ENCODE measurements at regions not wholly inside any gene's neighbourhood (a gene's known extent, or its start where the extent isn't known, plus 50 kb on each side); places are given as distances from the start of the nearest gene placed in this dataset.

DNA sequence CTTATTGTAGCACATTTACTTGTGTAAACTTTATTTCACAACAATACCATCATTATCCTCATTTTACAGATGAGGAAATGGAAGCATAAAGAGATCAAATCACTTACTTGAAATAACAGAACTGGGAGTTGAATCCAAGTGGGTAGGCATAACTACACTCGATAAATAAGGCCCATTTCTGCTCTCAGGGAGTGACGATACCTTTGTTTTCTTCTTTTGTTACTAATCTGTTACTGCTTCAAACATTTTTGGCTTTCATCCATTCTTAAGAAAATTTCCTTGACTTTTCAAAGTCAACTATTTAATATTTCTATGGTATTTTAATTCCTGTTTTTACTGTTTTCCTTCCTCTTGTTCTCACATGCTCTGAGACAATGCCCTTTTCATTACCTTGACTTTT lies 201.6 kb downstream of the ATP23 start:
- TF ChIP-seq, protein P1, sequence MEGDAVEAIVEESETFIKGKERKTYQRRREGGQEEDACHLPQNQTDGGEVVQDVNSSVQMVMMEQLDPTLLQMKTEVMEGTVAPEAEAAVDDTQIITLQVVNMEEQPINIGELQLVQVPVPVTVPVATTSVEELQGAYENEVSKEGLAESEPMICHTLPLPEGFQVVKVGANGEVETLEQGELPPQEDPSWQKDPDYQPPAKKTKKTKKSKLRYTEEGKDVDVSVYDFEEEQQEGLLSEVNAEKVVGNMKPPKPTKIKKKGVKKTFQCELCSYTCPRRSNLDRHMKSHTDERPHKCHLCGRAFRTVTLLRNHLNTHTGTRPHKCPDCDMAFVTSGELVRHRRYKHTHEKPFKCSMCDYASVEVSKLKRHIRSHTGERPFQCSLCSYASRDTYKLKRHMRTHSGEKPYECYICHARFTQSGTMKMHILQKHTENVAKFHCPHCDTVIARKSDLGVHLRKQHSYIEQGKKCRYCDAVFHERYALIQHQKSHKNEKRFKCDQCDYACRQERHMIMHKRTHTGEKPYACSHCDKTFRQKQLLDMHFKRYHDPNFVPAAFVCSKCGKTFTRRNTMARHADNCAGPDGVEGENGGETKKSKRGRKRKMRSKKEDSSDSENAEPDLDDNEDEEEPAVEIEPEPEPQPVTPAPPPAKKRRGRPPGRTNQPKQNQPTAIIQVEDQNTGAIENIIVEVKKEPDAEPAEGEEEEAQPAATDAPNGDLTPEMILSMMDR (conservative IDR thresholded peaks at IDR 0.05), result no peak
- no peak for TF ChIP-seq ZFX (IDR thresholded peaks at IDR 0.05)

Data from C4-2B (cell line).